ENCODE measurements at regions not wholly inside any gene's neighbourhood (a gene's known extent, or its start where the extent isn't known, plus 50 kb on each side); places are given as distances from the start of the nearest gene placed in this dataset.

- H3K4me3 ChIP-seq (ENCODE audit: low read depth, low read length), result no peak overlapping the region
- no peak for TF ChIP-seq CTCF (IDR thresholded peaks at IDR 0.05; ENCODE audit: insufficient read depth, low read depth, low read length, missing control alignments)
- DNase-seq (ENCODE audit: low read depth), result no peak
Observed at GRCh38 chr14:65269732-65270131, 142.8 kb upstream of the FUT8 start.

GRCh38 chr14:65277027-65277426, 135.5 kb upstream of the FUT8 start:
- no peak overlapping the region for H3K4me3 ChIP-seq (ENCODE audit: low read depth, low read length)
- TF ChIP-seq CTCF (IDR thresholded peaks at IDR 0.05; ENCODE audit: insufficient read depth, low read depth, low read length, missing control alignments), result no peak
- no peak for DNase-seq (ENCODE audit: low read depth)

DNA sequence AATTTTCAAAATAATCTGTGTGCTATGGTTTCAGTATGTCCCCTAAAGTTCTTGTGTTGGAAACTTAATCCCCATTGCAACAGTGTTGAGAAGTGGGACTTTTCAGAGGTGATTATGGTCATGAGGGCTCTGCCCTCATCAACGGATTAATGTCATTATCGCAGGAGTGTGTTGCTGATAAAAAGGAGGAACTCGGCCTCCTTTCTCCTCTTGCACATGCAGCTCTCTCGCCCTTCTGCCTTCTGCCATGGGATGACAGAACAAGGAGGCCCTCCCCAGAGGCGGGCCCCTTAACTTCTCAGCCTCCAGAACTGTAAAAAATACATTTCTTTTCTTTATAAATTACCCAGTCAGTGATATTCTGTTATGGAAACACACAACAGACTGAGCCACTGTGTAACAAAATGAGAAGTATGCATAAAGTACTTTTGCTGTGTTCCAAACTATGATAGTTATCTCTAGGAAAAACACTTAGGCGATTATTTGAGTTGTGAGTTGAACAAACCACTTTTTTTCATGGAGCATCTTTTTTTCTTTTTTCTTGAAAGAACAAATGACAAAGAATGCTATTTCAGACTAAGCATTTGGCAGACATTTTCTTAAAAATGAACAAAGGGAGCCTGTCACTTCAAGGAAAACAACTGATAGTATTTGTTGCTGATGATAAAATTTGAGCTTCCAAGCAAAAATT, 134.8 kb upstream of the FUT8 start:
- DNase-seq (ENCODE audit: low read depth), result no peak
- no peak for TF ChIP-seq CTCF (IDR thresholded peaks at IDR 0.05; ENCODE audit: insufficient read depth, low read depth, low read length, missing control alignments)

DNA sequence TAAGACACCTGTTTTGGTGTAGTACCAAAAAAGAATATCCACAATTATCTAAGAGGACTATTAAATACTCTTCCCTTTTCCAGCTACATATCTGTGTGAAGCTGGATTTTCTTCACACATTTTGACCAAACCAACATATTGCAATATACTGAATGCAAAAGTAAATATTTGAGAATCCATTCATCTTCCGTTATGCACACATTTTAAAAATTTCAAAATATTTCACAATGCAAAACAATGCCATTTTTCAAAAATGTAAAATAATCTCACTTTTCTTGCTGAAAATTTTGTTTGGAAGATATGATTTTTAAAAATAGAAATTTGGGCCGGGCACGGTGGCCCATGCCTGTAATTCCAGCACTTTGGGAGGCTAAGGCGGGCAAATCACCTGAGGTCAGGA, 133.9 kb upstream of the FUT8 start:
- DNase-seq (ENCODE audit: low read depth), result no peak
- no peak overlapping the region for H3K4me3 ChIP-seq (ENCODE audit: low read depth, low read length)
- no peak for TF ChIP-seq CTCF (IDR thresholded peaks at IDR 0.05; ENCODE audit: insufficient read depth, low read depth, low read length, missing control alignments)

More for the DNA sequence above, 134.8 kb upstream of the FUT8 start:
- no peak overlapping the region for H3K4me3 ChIP-seq (ENCODE audit: low read depth, low read length)

GRCh38 chr14:65279510-65279909, 133.0 kb upstream of the FUT8 start:
- H3K4me3 ChIP-seq (ENCODE audit: low read depth, low read length), result no peak overlapping the region
- DNase-seq (ENCODE audit: low read depth), result no peak
- TF ChIP-seq CTCF (IDR thresholded peaks at IDR 0.05; ENCODE audit: insufficient read depth, low read depth, low read length, missing control alignments), result no peak

- TF ChIP-seq CTCF (IDR thresholded peaks at IDR 0.05; ENCODE audit: insufficient read depth, low read depth, low read length, missing control alignments), result no peak
- H3K4me3 ChIP-seq (ENCODE audit: low read depth, low read length), result no peak overlapping the region
- DNase-seq (ENCODE audit: low read depth), result no peak
Observed at GRCh38 chr14:65279958-65280357, 132.6 kb upstream of the FUT8 start.

DNA sequence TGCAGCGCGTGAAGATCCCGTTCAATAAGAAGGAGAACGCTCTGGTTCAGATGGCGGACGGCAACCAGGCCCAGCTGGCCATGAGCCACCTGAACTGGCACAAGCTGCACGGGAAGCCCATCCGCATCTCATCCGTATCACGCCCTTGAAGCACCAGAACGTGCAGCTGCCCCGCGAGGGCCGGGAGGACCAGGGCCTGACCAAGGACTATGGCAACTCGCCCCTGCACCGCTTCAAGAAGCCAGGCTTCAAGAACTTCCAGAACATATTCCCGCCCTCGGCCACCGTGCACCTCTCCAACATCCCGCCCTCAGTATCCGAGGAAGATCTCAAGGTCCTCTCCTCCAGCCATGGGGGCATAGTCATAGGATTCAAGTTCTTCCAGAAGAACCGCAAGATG, 131.9 kb upstream of the FUT8 start:
- no peak for TF ChIP-seq CTCF (IDR thresholded peaks at IDR 0.05; ENCODE audit: insufficient read depth, low read depth, low read length, missing control alignments)
- no peak overlapping the region for H3K4me3 ChIP-seq (ENCODE audit: low read depth, low read length)

More for the DNA sequence above, 131.9 kb upstream of the FUT8 start:
- DNase-seq (ENCODE audit: low read depth), result no peak
